ENCODE measurements at regions not wholly inside any gene's neighbourhood (a gene's known extent, or its start where the extent isn't known, plus 50 kb on each side); places are given as distances from the start of the nearest gene placed in this dataset.

DNA sequence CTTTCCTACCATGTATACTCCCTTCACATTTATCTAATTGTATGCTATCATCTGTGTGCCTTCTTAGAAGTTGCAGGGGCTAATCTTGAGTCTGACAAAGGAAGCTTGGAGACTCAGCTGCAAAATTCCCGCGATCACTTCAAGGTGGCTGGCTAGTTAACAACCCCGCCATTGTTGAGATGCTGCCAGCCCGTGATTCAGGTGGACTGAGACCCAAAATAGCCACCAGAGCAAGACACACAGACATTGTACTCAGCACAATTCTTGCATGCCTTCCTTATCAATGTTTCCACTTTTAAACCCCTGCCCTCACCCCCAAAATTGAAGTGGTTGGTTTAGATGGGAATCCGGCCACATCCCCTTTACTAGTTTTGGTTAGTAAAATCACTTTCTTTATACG is 225.8 kb upstream of the ZNF717 start:
- DNase-seq: no peak

- no peak for DNase-seq
Observed at GRCh38 chr3:76015496-76015895, 230.1 kb upstream of the ZNF717 start.

- no peak for DNase-seq
Observed at GRCh38 chr3:76016111-76016510, 230.8 kb upstream of the ZNF717 start.

DNA sequence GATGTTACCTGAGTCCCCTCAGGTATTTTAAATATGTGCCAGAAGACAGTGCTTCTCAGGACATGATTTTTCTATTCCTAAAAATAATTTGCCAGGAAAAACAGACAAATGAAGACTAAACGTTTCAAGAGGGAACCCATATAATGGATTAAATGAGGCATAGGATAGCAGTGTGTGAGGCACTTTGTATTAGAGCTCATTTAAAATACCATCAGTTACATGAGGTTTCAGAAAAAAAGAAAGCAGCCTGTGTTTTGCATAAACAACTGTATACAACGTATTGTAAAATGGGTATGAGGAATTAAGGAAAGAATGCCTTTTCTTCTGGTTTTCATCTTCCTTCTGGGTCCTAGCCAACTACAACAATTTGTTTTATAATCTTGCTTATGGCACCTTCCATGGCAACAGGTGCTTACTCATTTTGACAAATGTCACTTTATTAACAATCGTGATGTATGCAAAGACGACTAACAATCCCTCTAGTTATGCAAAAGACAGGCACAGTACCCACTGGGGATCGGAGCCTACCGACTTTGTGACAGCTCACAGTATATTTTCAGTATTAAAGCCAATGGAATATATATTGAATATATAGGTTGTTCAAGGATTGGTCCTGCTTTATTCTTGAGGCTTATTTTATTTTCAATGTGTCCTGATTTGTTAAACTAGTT is 231.6 kb upstream of the ZNF717 start:
- DNase-seq: no peak

GRCh38 chr3:76021376-76021775 is 236.0 kb upstream of the ZNF717 start:
- DNase-seq: no peak

GRCh38 chr3:76024640-76025039 is 239.3 kb upstream of the ZNF717 start:
- peak; percentile 42 for DNase-seq

GRCh38 chr3:76025561-76025960 is 240.2 kb upstream of the ZNF717 start:
- DNase-seq: no peak

DNA sequence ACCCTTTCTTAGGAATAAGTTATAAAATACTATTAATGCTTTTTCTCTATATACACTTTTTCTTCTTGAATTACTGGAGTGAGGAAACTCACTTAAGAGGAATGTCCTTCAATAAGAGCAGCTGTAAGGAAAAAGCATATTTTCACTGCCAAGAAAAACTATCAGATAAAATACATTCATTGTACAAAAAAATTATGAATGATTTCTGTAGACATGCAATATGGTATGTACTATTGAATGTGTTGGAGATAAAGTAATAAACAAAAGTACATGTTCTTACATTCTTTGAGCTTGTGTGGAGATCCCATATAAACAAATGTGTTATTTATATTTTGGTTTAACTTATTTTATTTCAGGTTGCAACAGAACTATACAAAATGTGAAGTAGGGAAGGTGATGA is 241.0 kb upstream of the ZNF717 start:
- no peak for DNase-seq

DNA sequence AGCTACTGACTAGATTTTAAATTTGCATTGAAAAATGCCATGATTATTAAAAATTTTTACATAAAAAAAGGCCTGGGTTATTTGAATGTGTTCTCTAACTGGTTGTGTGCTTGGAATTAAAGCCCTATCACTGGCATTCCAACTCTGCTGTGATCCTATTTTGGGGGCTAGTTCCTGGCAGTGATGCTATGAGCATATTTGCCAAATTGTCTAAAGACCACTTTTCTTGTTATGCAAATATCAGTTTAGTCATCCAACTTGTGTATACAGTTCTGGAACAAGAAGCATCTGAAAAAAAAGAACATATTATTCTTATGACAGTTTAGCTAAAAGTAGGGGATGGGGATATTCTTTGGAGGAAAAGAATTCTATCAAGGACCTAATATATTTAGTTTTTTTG is 243.4 kb upstream of the ZNF717 start:
- no peak for DNase-seq

DNA sequence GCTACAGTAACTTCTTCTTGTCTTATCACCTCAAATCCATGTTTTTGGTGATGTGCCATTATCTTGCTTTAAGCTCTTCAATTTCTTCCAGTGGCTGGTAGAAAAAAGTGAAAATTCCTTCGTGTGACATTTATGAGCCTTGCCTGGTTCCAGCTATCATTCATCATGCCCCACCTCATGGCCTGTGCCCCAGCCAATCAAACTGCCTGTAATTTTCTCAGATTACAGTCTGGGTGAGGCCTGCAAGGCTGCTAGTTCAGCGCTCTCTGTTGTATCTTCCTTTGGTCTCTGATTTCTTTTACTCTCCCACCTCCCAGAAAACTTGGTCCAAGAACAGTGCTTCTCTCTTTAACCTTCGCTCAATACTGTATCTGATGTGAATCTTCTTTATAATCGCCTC is 249.3 kb upstream of the ZNF717 start:
- no peak for DNase-seq

GRCh38 chr3:76035117-76035516 is 249.8 kb upstream of the ZNF717 start:
- DNase-seq: no peak

DNA sequence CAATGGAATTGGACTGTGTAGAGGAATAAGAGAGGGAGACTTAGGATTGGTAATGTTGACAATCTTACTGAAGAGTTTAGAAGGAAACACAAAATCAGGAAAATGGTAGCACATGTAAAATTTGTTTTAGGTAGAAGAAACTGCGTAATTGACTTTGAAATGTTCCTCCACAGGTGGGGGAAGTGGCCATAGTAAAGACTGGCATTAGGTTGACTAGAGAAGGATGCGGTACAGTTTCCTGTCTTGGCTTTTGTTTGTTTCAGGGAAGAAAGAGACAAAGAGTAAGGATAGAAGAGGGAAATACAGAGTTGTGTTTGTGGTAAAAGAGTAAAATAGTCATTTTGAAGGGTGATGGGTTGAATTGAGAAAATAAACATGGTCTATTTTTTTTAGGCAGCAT is 253.6 kb upstream of the ZNF717 start:
- DNase-seq: no peak

DNA sequence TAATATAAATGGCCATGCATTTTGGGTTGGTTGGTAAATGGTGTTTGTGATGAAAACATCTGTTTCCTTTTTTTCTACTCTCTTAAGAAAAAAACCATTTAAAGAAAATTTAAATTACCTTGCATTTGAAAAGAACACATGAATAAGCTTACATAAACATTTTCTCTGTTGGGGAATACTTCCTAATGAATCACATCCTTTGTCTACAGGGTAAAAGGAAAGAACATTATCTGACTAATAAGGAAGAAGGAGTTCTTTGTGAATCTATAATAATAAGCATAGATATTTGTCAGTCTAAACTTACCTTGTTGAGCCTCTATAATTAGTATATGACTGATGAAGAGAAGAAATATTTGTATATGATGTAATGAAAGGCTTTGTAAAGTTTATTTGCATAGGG is 254.1 kb upstream of the ZNF717 start:
- no peak for DNase-seq

GRCh38 chr3:76040946-76041345 is 255.6 kb upstream of the ZNF717 start:
- no peak for DNase-seq

DNA sequence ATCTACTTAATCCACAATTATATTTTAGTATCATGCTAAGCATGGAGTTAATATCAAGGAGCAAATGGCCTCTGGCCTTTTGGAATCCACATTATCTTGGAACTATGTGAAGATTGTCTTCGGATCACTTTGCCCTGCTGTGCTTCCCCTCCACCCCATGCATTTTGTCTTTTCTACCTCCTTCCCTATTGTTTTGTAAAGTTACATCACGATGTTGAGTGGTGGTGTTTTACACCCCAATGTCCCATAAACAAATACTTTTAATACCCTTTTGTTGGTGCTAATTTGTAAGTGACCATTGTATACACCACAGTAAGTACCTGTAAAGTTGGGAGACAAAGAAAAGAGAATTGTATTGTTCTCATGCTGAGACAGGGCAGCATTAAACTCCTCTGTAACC is 258.4 kb upstream of the ZNF717 start:
- DNase-seq: no peak

- DNase-seq: peak; percentile 47
Observed at GRCh38 chr3:76044601-76045600, 259.6 kb upstream of the ZNF717 start.

GRCh38 chr3:76047368-76047767 is 262.0 kb upstream of the ZNF717 start:
- DNase-seq: peak; percentile 75

DNA sequence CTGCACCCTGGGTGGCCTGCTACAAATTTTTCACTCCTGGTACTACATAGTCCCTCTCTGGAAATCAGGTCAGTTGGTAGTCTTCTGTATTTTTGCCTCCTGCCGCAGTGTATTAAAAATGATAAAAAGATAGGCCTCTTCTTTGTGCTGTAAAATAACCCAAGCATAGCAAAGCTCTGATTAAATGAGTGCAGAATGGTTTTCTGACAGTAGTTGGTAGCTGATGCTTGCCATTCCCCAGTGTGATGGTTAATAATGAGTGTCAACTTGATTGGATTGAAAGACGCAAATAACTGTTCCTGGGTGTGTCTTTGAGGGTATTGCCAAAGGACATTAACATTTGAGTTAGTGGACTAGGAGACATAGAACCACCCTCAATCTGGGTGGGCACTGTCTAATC is 264.4 kb upstream of the ZNF717 start:
- no peak for DNase-seq

- no peak for DNase-seq
Observed at GRCh38 chr3:76051145-76051544, 265.8 kb upstream of the ZNF717 start.

- DNase-seq: no peak
Observed at GRCh38 chr3:76054404-76054803, 269.1 kb upstream of the ZNF717 start.

DNA sequence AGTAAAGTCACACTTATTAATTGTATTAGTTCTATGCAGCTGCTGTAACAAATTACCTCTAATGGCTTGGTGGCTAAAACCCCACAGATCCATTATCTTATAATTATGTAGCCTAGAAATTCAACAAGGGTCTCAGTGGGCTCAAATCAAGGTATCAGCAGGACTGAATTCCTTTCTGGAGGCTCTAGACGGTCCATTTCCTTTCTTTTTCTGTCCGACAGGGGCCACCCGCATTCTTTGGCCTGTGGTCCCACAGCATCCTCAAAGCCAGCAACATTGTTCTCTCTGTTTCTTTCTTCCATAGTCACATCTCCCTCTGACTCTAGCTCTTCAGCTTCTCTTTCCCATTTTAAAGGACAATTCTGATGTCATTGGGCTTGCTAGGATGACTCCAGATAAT is 276.3 kb upstream of the ZNF717 start:
- no peak for DNase-seq

GRCh38 chr3:76063019-76063418 is 277.7 kb upstream of the ZNF717 start:
- no peak for DNase-seq

DNA sequence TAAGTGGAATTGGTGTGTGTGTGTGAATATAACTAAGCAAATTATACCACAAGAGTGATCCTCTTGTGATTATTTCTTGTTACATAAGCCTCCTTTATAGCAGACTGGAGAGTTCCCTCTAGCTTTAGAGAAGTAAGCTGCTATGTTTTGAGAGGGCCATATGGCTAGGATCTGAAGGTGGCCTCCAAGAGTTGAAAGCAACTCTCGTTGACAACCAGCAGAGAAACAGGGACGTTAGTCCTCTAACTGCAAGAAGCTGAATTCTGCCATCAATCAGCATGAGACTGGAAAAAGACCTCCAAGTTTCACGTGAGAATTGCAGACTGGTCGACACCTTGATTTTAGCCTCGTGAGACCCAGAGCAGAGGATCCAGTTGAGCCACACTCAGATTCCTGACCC is 278.5 kb upstream of the ZNF717 start:
- peak; percentile 84 for DNase-seq

GRCh38 chr3:76065964-76066363 is 280.6 kb upstream of the ZNF717 start:
- DNase-seq: no peak

Data from NCI-H82 (cell line).